H1 (cell line): ENCODE measurements at regions not wholly inside any gene's neighbourhood (a gene's known extent, or its start where the extent isn't known, plus 50 kb on each side); places are given as distances from the start of the nearest gene placed in this dataset.

ENCODE experiments used
- CTCF ChIA-PET: fragments of 300-600 bp; sonication (Branson Sonifier 250); formaldehyde crosslinking; loops from one replicate; lab custom pipeline; 2021; ENCODE audit not compliant: partially characterized antibody; lab: Charles Lee
- POLR2A ChIA-PET: fragments of 300-600 bp; sonication (Branson Sonifier 250); formaldehyde crosslinking; loops from one replicate; lab custom pipeline; 2021; ENCODE audit warnings: inconsistent platforms; ENCODE audit not compliant: partially characterized antibody; lab: Charles Lee
- DNase-seq, 2 experiments: peaks; one replicate each; pipeline versions ENCODE4 v3.0.0 to v3.0.0-alpha.2; 2010 to 2022; ENCODE audit warnings: low spot score in 2 of 2, low read depth in 1 of 2, mixed read lengths in 1 of 2
- FAIRE-seq: peaks from 2 replicates; lab custom pipeline; 2011; peaks lifted over from hg19 to GRCh38; lab: Jason Lieb, UNC
- H2AFZ ChIP-seq: 2 replicates; pipeline ENCODE4 v1.8.1; 2012; ENCODE audit warnings: low read length, inconsistent platforms
- H2AK5ac ChIP-seq: 2 replicates; pipeline ENCODE4 v1.6.1; 2013; ENCODE audit warnings: low read depth, low read length
- H2BK120ac ChIP-seq: replicated peaks from 2 replicates; pipeline ENCODE3; 2013; ENCODE audit warnings: low read depth, low read length, inconsistent platforms
- H2BK12ac ChIP-seq: 2 replicates; pipeline ENCODE4 v1.6.1; 2013; ENCODE audit warnings: low read depth, low read length
- H2BK15ac ChIP-seq: 2 replicates; pipeline ENCODE4 v1.6.1; 2013; ENCODE audit warnings: low read length
- H2BK20ac ChIP-seq: 2 replicates; pipeline ENCODE4 v1.6.1; 2013; ENCODE audit warnings: low read length
- H2BK5ac ChIP-seq: 2 replicates; pipeline ENCODE4 v1.6.1; 2013; ENCODE audit warnings: low read depth, low read length
- H3K14ac ChIP-seq: 2 replicates; pipeline ENCODE4 v1.6.1; 2013; ENCODE audit warnings: inconsistent platforms; ENCODE audit not compliant: insufficient read length
- H3K18ac ChIP-seq: 2 replicates; pipeline ENCODE4 v1.6.1; 2013; ENCODE audit warnings: low read length; ENCODE audit errors: extremely low read depth
- H3K23ac ChIP-seq: 2 replicates; pipeline ENCODE4 v1.6.1; 2013; ENCODE audit warnings: inconsistent platforms; ENCODE audit not compliant: insufficient read length
- H3K23me2 ChIP-seq: 2 replicates; pipeline ENCODE4 v1.6.1; 2013; ENCODE audit warnings: low read depth, low read length
- H3K27ac ChIP-seq: 2 replicates; pipeline ENCODE4 v1.6.1; 2011; ENCODE audit warnings: low read depth, low read length, inconsistent platforms
- H3K27me3 ChIP-seq, 4 experiments: replicated peaks in 1 of 4; 1 replicate in 1 of 4; 2 replicates in 3 of 4; pipeline versions ENCODE4 v1.6.1 to v1.8.1; 2011 to 2013; ENCODE audit warnings: low read length in 3 of 4, mild to moderate bottlenecking in 3 of 4, inconsistent platforms in 2 of 4, mixed read lengths in 2 of 4, moderate library complexity in 1 of 4; ENCODE audit not compliant: control insufficient read depth in 3 of 4, insufficient read depth in 3 of 4; ENCODE audit errors: extremely low read depth in 1 of 4
- H3K36me3 ChIP-seq, 4 experiments: 2 replicates each; pipeline versions ENCODE4 v1.6.1 to v1.8.1; 2011 to 2013; ENCODE audit warnings: mild to moderate bottlenecking in 4 of 4, low read length in 3 of 4, moderate library complexity in 2 of 4, control low read depth in 1 of 4, inconsistent platforms in 1 of 4; ENCODE audit not compliant: insufficient read depth in 4 of 4, control insufficient read depth in 2 of 4
- H3K4ac ChIP-seq: replicated peaks from 2 replicates; pipeline ENCODE3; 2013; ENCODE audit warnings: low read length, low read depth, mixed read lengths, inconsistent platforms; ENCODE audit not compliant: insufficient read length
- H3K4me1 ChIP-seq, 4 experiments: replicated peaks in 1 of 4; 1 replicate in 1 of 4; 2 replicates in 3 of 4; pipeline versions ENCODE4 v1.6.1 to v1.8.1; 2011 to 2013; ENCODE audit warnings: low read length in 3 of 4, inconsistent platforms in 2 of 4, mixed read lengths in 1 of 4; ENCODE audit not compliant: insufficient read depth in 4 of 4, control insufficient read depth in 3 of 4
- H3K4me2 ChIP-seq, 2 experiments: 2 replicates each; pipeline versions ENCODE4 v1.6.1 to v1.8.1; 2011 to 2013; ENCODE audit warnings: low read depth in 2 of 2, low read length in 2 of 2, control low read depth in 1 of 2, inconsistent platforms in 1 of 2, mild to moderate bottlenecking in 1 of 2; ENCODE audit not compliant: insufficient read depth in 1 of 2
- H3K4me3 ChIP-seq, 4 experiments: fragments of 200-600, 300-600 bp in 1 of 4; sonication (generic), shearing (Covaris generic), sonication (Bioruptor Twin) in 1 of 4; 2 replicates each; pipeline versions ENCODE4 v1.5.1 to v1.8.1; 2011 to 2016; ENCODE audit warnings: low read length in 4 of 4, low read depth in 3 of 4, control low read depth in 2 of 4, inconsistent platforms in 2 of 4, mild to moderate bottlenecking in 2 of 4, mixed read lengths in 1 of 4, moderate library complexity in 1 of 4; ENCODE audit not compliant: insufficient read depth in 2 of 4; ENCODE audit errors: extremely low read depth in 1 of 4
- H3K56ac ChIP-seq: replicated peaks from 2 replicates; pipeline ENCODE3; 2013; ENCODE audit warnings: low read depth, mild to moderate bottlenecking, mixed read lengths, low read length, inconsistent platforms; ENCODE audit not compliant: insufficient read length
- H3K79me1 ChIP-seq: 2 replicates; pipeline ENCODE4 v1.6.1; 2013; ENCODE audit warnings: low read depth, low read length, control low read depth
- H3K79me2 ChIP-seq, 2 experiments: 2 replicates each; pipeline versions ENCODE4 v1.6.1 to v1.8.1; 2012 to 2013; ENCODE audit warnings: low read length in 2 of 2, mild to moderate bottlenecking in 2 of 2, inconsistent platforms in 1 of 2; ENCODE audit not compliant: insufficient read depth in 2 of 2, control insufficient read depth in 1 of 2
- H3K9ac ChIP-seq, 4 experiments: replicated peaks in 1 of 4; 1 replicate in 1 of 4; 2 replicates in 3 of 4; pipeline versions ENCODE4 v1.6.1 to v1.8.1; 2011 to 2013; ENCODE audit warnings: low read depth in 3 of 4, low read length in 3 of 4, control low read depth in 2 of 4, mild to moderate bottlenecking in 2 of 4, moderate library complexity in 2 of 4, inconsistent platforms in 1 of 4; ENCODE audit errors: extremely low read depth in 1 of 4
- H3K9me3 ChIP-seq, 2 experiments: 2 replicates each; pipeline versions ENCODE4 v1.6.1 to v1.8.1; 2012 to 2013; ENCODE audit warnings: mild to moderate bottlenecking in 2 of 2, moderate library complexity in 2 of 2, control low read depth in 1 of 2, inconsistent platforms in 1 of 2, low read depth in 1 of 2, low read length in 1 of 2, mixed read lengths in 1 of 2; ENCODE audit not compliant: insufficient read depth in 2 of 2
- H4K20me1 ChIP-seq, 2 experiments: replicated peaks in 1 of 2; 2 replicates each; pipeline versions ENCODE3 to v1.8.1; 2011 to 2013; ENCODE audit warnings: inconsistent platforms in 2 of 2, low read length in 2 of 2, mild to moderate bottlenecking in 1 of 2; ENCODE audit not compliant: insufficient read depth in 2 of 2, control insufficient read depth in 1 of 2
- H4K5ac ChIP-seq: 2 replicates; pipeline ENCODE4 v1.6.1; 2013; ENCODE audit warnings: low read length, low read depth, mixed read lengths, inconsistent platforms; ENCODE audit not compliant: insufficient read length
- H4K8ac ChIP-seq: 2 replicates; pipeline ENCODE4 v1.8.0; 2013; ENCODE audit warnings: mild to moderate bottlenecking, moderate library complexity, low read length, inconsistent platforms; ENCODE audit not compliant: insufficient read depth; ENCODE audit errors: extremely low read depth
- H4K91ac ChIP-seq: replicated peaks from 2 replicates; pipeline ENCODE3; 2013; ENCODE audit warnings: low read length, mixed read lengths, inconsistent platforms; ENCODE audit not compliant: insufficient read length
- BACH1 ChIP-seq: IDR thresholded peaks from 2 replicates; pipeline ENCODE4 v1.6.1; 2012; ENCODE audit warnings: low read length, improper control_type of control experiment
- BRCA1 ChIP-seq: IDR thresholded peaks from 2 replicates; pipeline ENCODE4 v1.6.1; 2012; ENCODE audit warnings: low read depth, low read length, improper control_type of control experiment
- CBX5 ChIP-seq: fragments of 300-800, 300-1000 bp; sonication (generic); IDR thresholded peaks from 2 replicates; pipeline ENCODE4 v1.7.1; 2016; ENCODE audit warnings: antibody characterized with exemption, low read length, low read depth
- CBX8 ChIP-seq: fragments of 300-800, 300-1000 bp; sonication (generic); IDR thresholded peaks from 2 replicates; pipeline ENCODE4 v1.7.1; 2016; ENCODE audit warnings: low read depth, low read length, borderline replicate concordance
- MAFK ChIP-seq: IDR thresholded peaks from 2 replicates; pipeline ENCODE4 v1.6.1; 2012; ENCODE audit warnings: low read depth, mild to moderate bottlenecking, improper control_type of control experiment, low read length
- POU5F1 ChIP-seq: IDR thresholded peaks from 2 replicates; pipeline ENCODE4 v1.6.1; 2011; ENCODE audit warnings: low read depth, mild to moderate bottlenecking, low read length, moderate library complexity
- RAD21 ChIP-seq, 2 experiments: IDR thresholded peaks in 1 of 2; conservative IDR thresholded peaks in 1 of 2; 2 replicates each; pipeline ENCODE4 v1.6.1; 2011; ENCODE audit warnings: low read depth in 2 of 2, low read length in 2 of 2, improper control_type of control experiment in 1 of 2, inconsistent platforms in 1 of 2, mild to moderate bottlenecking in 1 of 2, moderate library complexity in 1 of 2
- SP2 ChIP-seq: IDR thresholded peaks from 2 replicates; pipeline ENCODE4 v1.6.1; 2012; ENCODE audit warnings: mild to moderate bottlenecking, low read length, inconsistent platforms
- WGBS, 2 experiments: shearing (Covaris generic) in 1 of 2; methylation state at CpG; one replicate each; pipeline versions ENCODE4 v1.1.6 to v1.1.7; 2013 to 2015; ENCODE audit warnings: low lambda C conversion rate in 2 of 2, mixed read lengths in 2 of 2, inconsistent platforms in 1 of 2, low coverage in 1 of 2, missing lambda C conversion rate in 1 of 2; ENCODE audit not compliant: insufficient replicate concordance in 2 of 2, insufficient coverage in 1 of 2, insufficient read length in 1 of 2; ENCODE audit errors: extremely low coverage in 1 of 2, missing lambda C conversion rate in 1 of 2; 5-methylcytosine and 5-hydroxymethylcytosine counted together

GRCh38 chr16:76194616-76195015 is 82.6 kb upstream of the CNTNAP4 start:
- no peaks in the 10 kb centered on the region for H3K9me3 ChIP-seq
- TF ChIP-seq POU5F1 (no peak), BRCA1 (no peak), BACH1 (peak; percentile 65; the same call in 1 of the 2 replicates), CBX5 (no peak), SP2 (no peak), CBX8 (no peak), MAFK (peak; percentile 46; the same call in 1 of the 2 replicates), RAD21 (IDR thresholded peaks at IDR 0.05 in 1 of 2, conservative IDR thresholded peaks at IDR 0.05 in 1 of 2; ENCODE audit: low read depth in 2 of 2, low read length in 2 of 2) (no peak)
- H3K4ac ChIP-seq = no peak overlapping the region
- no peak overlapping the region for H2BK5ac ChIP-seq
- CTCF ChIA-PET = no interaction called here
- H3K23me2 ChIP-seq = no peaks in the 10 kb centered on the region
- no peaks in the 10 kb centered on the region for H4K20me1 ChIP-seq
- no peak overlapping the region for H4K8ac ChIP-seq
- FAIRE-seq (no peak), DNase-seq (no peak)
- H3K14ac ChIP-seq = no peak overlapping the region
- H3K36me3 ChIP-seq = no peaks in the 10 kb centered on the region
- peaks cover 0 to 1% (median 0%) of the 10 kb centered on the region in 4 experiments; a peak in 1 of 7 replicates for H3K27me3 ChIP-seq
- 59% methylated on average over 2 of the region's 2 CpGs; no CpG with 5 or more reads in 1 of the 2 experiments for WGBS, 2 experiments
- H2BK12ac ChIP-seq = no peak overlapping the region
- H3K9ac ChIP-seq = no peak overlapping the region
- H2AFZ ChIP-seq = peak overlapping the region; percentile 20; the same call in 1 of the 2 replicates
- H3K18ac ChIP-seq = no peak overlapping the region
- no peaks in the 10 kb centered on the region for H3K79me1 ChIP-seq
- peaks cover 0 to 8% (median 2%) of the 10 kb centered on the region in 4 experiments; a peak in 2 of 7 replicates for H3K4me1 ChIP-seq
- H2BK20ac ChIP-seq = no peak overlapping the region
- POLR2A ChIA-PET = no interaction called here
- no peak overlapping the region for H4K5ac ChIP-seq
- no peak overlapping the region for H4K91ac ChIP-seq
- no peak overlapping the region for H3K4me2 ChIP-seq
- no peak overlapping the region for H2AK5ac ChIP-seq
- no peak overlapping the region for H3K27ac ChIP-seq
- H3K4me3 ChIP-seq = no peak overlapping the region
- no peaks in the 10 kb centered on the region for H3K79me2 ChIP-seq
- no peak overlapping the region for H3K23ac ChIP-seq
- H2BK120ac ChIP-seq = no peak overlapping the region
- H3K56ac ChIP-seq = no peak overlapping the region
- H2BK15ac ChIP-seq = no peak overlapping the region
